Endothelial cell of umbilical vein (primary cell): ENCODE measurements at regions not wholly inside any gene's neighbourhood (a gene's known extent, or its start where the extent isn't known, plus 50 kb on each side); places are given as distances from the start of the nearest gene placed in this dataset.

Experiments used
- BruUV-seq: library from RNA; stranded (reverse); fragments of 400-500 nt; replicated peaks from 2 replicates; lab custom pipeline; 2021; lab: Mats Ljungman, UMichigan
- CTCF ChIA-PET: fragments of 300-600, 350-600 bp; sonication (Branson Sonifier 250); formaldehyde crosslinking; loops from one replicate; lab custom pipeline; 2021; ENCODE audit warnings: antibody characterized with exemption, inconsistent platforms; lab: Charles Lee
- POLR2A ChIA-PET: fragments of 300-600, 350-600 bp; sonication (Branson Sonifier 250); formaldehyde crosslinking; loops from one replicate; lab custom pipeline; 2021; ENCODE audit warnings: antibody characterized with exemption, inconsistent platforms; lab: Charles Lee
- DNase-seq: peaks from one replicate; pipeline ENCODE4 v3.0.0-alpha.2; 2011; ENCODE audit warnings: low read depth, low spot score
- FAIRE-seq: peaks from 2 replicates; lab custom pipeline; 2011; peaks lifted over from hg19 to GRCh38; lab: Jason Lieb, UNC
- H2AFZ ChIP-seq: 2 replicates; pipeline ENCODE4 v1.6.0; 2012; ENCODE audit warnings: low read depth, low read length, control low read depth, inconsistent platforms
- H3K27ac ChIP-seq: 2 replicates; pipeline ENCODE4 v1.5.1; 2011; ENCODE audit warnings: low read depth, mild to moderate bottlenecking, control low read depth, low read length, moderate library complexity; ENCODE audit not compliant: insufficient read depth
- H3K27me3 ChIP-seq, 2 experiments: 2 replicates each; pipeline versions ENCODE4 v1.6.0 to v1.6.1; 2011; ENCODE audit warnings: low read length in 2 of 2, mixed read lengths in 1 of 2; ENCODE audit not compliant: control insufficient read depth in 2 of 2, insufficient read depth in 2 of 2
- H3K36me3 ChIP-seq, 2 experiments: 2 replicates in 1 of 2; 3 replicates in 1 of 2; pipeline ENCODE4 v1.5.1; 2011; ENCODE audit warnings: low read length in 2 of 2, mild to moderate bottlenecking in 1 of 2, moderate library complexity in 1 of 2; ENCODE audit not compliant: control insufficient read depth in 2 of 2, insufficient read depth in 2 of 2; ENCODE audit errors: extremely low read depth in 1 of 2
- H3K4me1 ChIP-seq: 3 replicates; pipeline ENCODE4 v1.5.1; 2011; ENCODE audit warnings: mild to moderate bottlenecking, low read length; ENCODE audit not compliant: control insufficient read depth, insufficient read depth; ENCODE audit errors: extremely low read depth
- H3K4me2 ChIP-seq: 2 replicates; pipeline ENCODE4 v1.6.1; 2011; ENCODE audit warnings: low read length, control low read depth, mixed read lengths; ENCODE audit not compliant: insufficient read depth
- H3K4me3 ChIP-seq, 3 experiments: fragments of 200-600 bp in 1 of 3; sonication (generic), shearing (Covaris generic) in 1 of 3; replicated peaks in 1 of 3; 2 replicates each; pipeline ENCODE4 v1.5.1; 2011 to 2016; ENCODE audit warnings: control low read depth in 3 of 3, low read length in 3 of 3, mild to moderate bottlenecking in 2 of 3, inconsistent platforms in 1 of 3, low read depth in 1 of 3, moderate library complexity in 1 of 3; ENCODE audit not compliant: insufficient read depth in 1 of 3
- H3K79me2 ChIP-seq: 2 replicates; pipeline ENCODE4 v1.6.0; 2012; ENCODE audit warnings: low read length, inconsistent platforms; ENCODE audit not compliant: control insufficient read depth, insufficient read depth
- H3K9ac ChIP-seq: replicated peaks from 2 replicates; pipeline ENCODE3; 2011; ENCODE audit warnings: low read length, control low read depth; ENCODE audit not compliant: insufficient read depth; ENCODE audit errors: extremely low read depth
- H3K9me1 ChIP-seq: replicated peaks from 3 replicates; pipeline ENCODE4 v1.6.0; 2011; ENCODE audit warnings: mild to moderate bottlenecking, low read length; ENCODE audit not compliant: control insufficient read depth, insufficient read depth; ENCODE audit errors: extremely low read depth
- H3K9me3 ChIP-seq: replicated peaks from 2 replicates; pipeline ENCODE4 v1.5.1; 2012; ENCODE audit warnings: low read length, inconsistent platforms; ENCODE audit not compliant: control insufficient read depth, insufficient read depth
- H4K20me1 ChIP-seq: replicated peaks from 2 replicates; pipeline ENCODE3; 2011; ENCODE audit warnings: mild to moderate bottlenecking, low read length; ENCODE audit not compliant: control insufficient read depth, insufficient read depth; ENCODE audit errors: extremely low read depth
- EZH2 ChIP-seq: IDR thresholded peaks from 2 replicates; pipeline ENCODE4 v1.6.1; 2012; ENCODE audit warnings: borderline replicate concordance, low read depth, mild to moderate bottlenecking, moderate library complexity, low read length, inconsistent platforms; ENCODE audit not compliant: severe bottlenecking
- FOS ChIP-seq: IDR thresholded peaks from 2 replicates; pipeline ENCODE4 v1.6.1; 2011; ENCODE audit warnings: mild to moderate bottlenecking, low read length, moderate library complexity, borderline replicate concordance; ENCODE audit not compliant: insufficient read depth
- GATA2 ChIP-seq: IDR thresholded peaks from 2 replicates; pipeline ENCODE4 v1.7.0; 2011; ENCODE audit warnings: low read depth, mild to moderate bottlenecking, moderate library complexity, mixed read lengths, low read length; ENCODE audit not compliant: insufficient read length, insufficient read depth
- MAX ChIP-seq: IDR thresholded peaks from 2 replicates; pipeline ENCODE4 v1.6.1; 2011; ENCODE audit not compliant: insufficient read depth, insufficient read length
- MYC ChIP-seq: IDR thresholded peaks from one replicate; pipeline ENCODE4 v1.6.1; 2011; ENCODE audit warnings: mild to moderate bottlenecking, low read depth, low read length
- POLR2A ChIP-seq: IDR thresholded peaks from 2 replicates; pipeline ENCODE4 v1.6.1; 2012; ENCODE audit warnings: low read depth, mild to moderate bottlenecking, control low read depth, low read length
- POLR2AphosphoS5 ChIP-seq: IDR thresholded peaks from 2 replicates; pipeline ENCODE4 v1.6.1; 2012; ENCODE audit warnings: low read depth, mild to moderate bottlenecking, control low read depth, low read length, moderate library complexity; ENCODE audit not compliant: insufficient read depth
- dilution Hi-C: fragments of 300-500 bp; cut with MboI; formaldehyde crosslinking; loops from one replicate; pipeline ENCODE4 v1.15.0; 2019; ENCODE audit warnings: low sequenced_read_pairs; ENCODE audit not compliant: extremely low pct_ligation_motif_present
- intact Hi-C: fragments of 100-400 bp; cut with micrococcal nuclease; formaldehyde crosslinking; loops from one replicate; pipeline ENCODE4 v1.10.0; 2022

- peak overlapping the region in 1 of 3 experiments; percentile 41 for H3K4me3 ChIP-seq
- no TSS peak for BruUV-seq
- POLR2A ChIA-PET, result no interaction called here
- H3K4me2 ChIP-seq, result peak overlapping the region; percentile 67
- peaks cover 9% of the 10 kb centered on the region for H3K4me1 ChIP-seq
- H3K9me1 ChIP-seq, result no peaks in the 10 kb centered on the region
- dilution Hi-C loops (no loop called here), intact Hi-C loops (no loop called here)
- no peaks in the 10 kb centered on the region for H4K20me1 ChIP-seq
- H3K9ac ChIP-seq, result peak overlapping the region; percentile 40
- no peak for TF ChIP-seq POLR2A
- TF ChIP-seq POLR2AphosphoS5, result no peak
- TF ChIP-seq MYC, result no peak
- TF ChIP-seq GATA2, result no peak
- TF ChIP-seq FOS, result no peak
- no peak for TF ChIP-seq MAX
- no peak for TF ChIP-seq EZH2
- H3K79me2 ChIP-seq, result no peaks in the 10 kb centered on the region
- DNase-seq (peak; percentile 77), FAIRE-seq (peak; percentile 67)
- H3K9me3 ChIP-seq, result no peaks in the 10 kb centered on the region
- CTCF ChIA-PET, result no interaction called here
- H3K27me3 ChIP-seq, result no peaks in the 10 kb centered on the region
- peak overlapping the region; percentile 53 for H3K27ac ChIP-seq
- no peaks in the 10 kb centered on the region for H3K36me3 ChIP-seq
- peak overlapping the region; percentile 68 for H2AFZ ChIP-seq
These were observed 73.5 kb upstream of the ARID1B start for GRCh38 chr6:156703719-156704118.

GRCh38 chr6:156701966-156702365 lies 75.2 kb upstream of the ARID1B start:
- dilution Hi-C loops (no loop called here), intact Hi-C loops (no loop called here)
- no TSS peak for BruUV-seq
- H3K4me2 ChIP-seq, result no peak overlapping the region
- ChIA-PET POLR2A (no interaction called here), CTCF (interaction anchor here (0.8 kb wide), 1 partner anchor 14 kb away, joined by 5 read pairs; no protein-coding TSS in a partner anchor)
- no peak for TF ChIP-seq MYC
- no peak for TF ChIP-seq EZH2
- no peak for TF ChIP-seq GATA2
- DNase-seq (no peak), FAIRE-seq (no peak)
- no peaks in the 10 kb centered on the region for H3K9me3 ChIP-seq
- H3K27me3 ChIP-seq, result no peaks in the 10 kb centered on the region
- H3K4me3 ChIP-seq, result no peak overlapping the region
- H3K4me1 ChIP-seq, result peaks cover 12% of the 10 kb centered on the region
- H3K79me2 ChIP-seq, result no peaks in the 10 kb centered on the region
- H3K27ac ChIP-seq, result no peak overlapping the region
- no peaks in the 10 kb centered on the region for H4K20me1 ChIP-seq
- H3K36me3 ChIP-seq, result no peaks in the 10 kb centered on the region
- no peaks in the 10 kb centered on the region for H3K9me1 ChIP-seq
- H2AFZ ChIP-seq, result no peak overlapping the region
- no peak overlapping the region for H3K9ac ChIP-seq
